ENCODE measurements at regions not wholly inside any gene's neighbourhood (a gene's known extent, or its start where the extent isn't known, plus 50 kb on each side); places are given as distances from the start of the nearest gene placed in this dataset.

DNA sequence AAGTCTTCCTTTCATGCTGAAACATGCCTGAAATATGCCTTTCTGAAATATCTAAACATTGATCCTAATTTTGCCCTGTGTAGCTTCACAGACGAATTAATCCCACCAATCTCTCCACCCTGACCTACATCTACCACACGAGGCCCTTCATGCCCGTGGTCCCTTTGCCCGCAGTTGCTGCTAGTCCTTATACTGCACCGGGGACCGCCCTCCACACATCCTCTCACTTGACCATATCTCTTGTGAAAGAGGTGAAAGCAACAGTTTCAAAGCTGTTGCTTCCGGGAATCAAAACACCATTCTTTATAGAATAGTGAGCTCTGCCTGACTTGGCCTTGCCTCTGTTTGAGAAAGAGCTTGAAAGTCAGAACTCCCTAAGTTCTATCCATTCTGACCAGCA, 499.5 kb downstream of the NTRK3 start:
- in situ Hi-C loops (cut with MboI; ENCODE audit: low sequenced_read_pairs in 4 of 4) = no loop called here
- ATAC-seq (no peak), DNase-seq (no peak)
- intact Hi-C loops (cut with DNase I; ENCODE audit: low total_unique reads) = no loop called here
- Histone ChIP-seq H3K9me3 (no peaks in the 10 kb centered on the region), H3K27ac (no peak overlapping the region), H3K36me3 (no peaks in the 10 kb centered on the region), H3K27me3 (no peaks in the 10 kb centered on the region), H3K4me1 (peaks cover 0 to 9% of the 10 kb centered on the region in 2 donors), H3K4me3 (no peak overlapping the region)
- no peak for TF ChIP-seq POLR2A (IDR thresholded peaks at IDR 0.05)

DNA sequence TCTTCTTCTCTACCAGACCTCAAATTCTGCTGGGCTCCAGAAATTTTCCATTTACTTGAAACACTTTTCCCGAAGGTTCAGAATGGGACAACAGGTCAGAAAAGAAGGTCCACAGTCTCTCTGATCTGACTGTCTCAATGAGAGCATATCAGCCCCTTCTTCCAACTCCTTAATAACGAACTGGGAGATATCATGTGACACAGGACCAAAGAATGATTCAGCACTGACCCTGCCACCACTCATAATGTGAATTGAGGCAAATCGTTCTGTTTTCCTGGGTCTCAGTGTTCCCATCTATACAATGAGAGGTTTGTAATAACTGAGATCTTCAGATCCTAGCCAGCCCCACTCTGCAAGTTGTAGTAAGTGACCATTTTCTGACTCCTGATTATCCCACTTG, 500.5 kb downstream of the NTRK3 start:
- Histone ChIP-seq H3K4me3 (no peak overlapping the region), H3K36me3 (no peaks in the 10 kb centered on the region), H3K9me3 (no peaks in the 10 kb centered on the region), H3K4me1 (peaks cover 0 to 9% of the 10 kb centered on the region in 2 donors), H3K27me3 (no peaks in the 10 kb centered on the region), H3K27ac (no peak overlapping the region)
- intact Hi-C loops (cut with DNase I; ENCODE audit: low total_unique reads) = no loop called here
- ATAC-seq = no peak
- DNase-seq = no peak
- TF ChIP-seq POLR2A (IDR thresholded peaks at IDR 0.05) = no peak
- TF ChIP-seq, protein P1, sequence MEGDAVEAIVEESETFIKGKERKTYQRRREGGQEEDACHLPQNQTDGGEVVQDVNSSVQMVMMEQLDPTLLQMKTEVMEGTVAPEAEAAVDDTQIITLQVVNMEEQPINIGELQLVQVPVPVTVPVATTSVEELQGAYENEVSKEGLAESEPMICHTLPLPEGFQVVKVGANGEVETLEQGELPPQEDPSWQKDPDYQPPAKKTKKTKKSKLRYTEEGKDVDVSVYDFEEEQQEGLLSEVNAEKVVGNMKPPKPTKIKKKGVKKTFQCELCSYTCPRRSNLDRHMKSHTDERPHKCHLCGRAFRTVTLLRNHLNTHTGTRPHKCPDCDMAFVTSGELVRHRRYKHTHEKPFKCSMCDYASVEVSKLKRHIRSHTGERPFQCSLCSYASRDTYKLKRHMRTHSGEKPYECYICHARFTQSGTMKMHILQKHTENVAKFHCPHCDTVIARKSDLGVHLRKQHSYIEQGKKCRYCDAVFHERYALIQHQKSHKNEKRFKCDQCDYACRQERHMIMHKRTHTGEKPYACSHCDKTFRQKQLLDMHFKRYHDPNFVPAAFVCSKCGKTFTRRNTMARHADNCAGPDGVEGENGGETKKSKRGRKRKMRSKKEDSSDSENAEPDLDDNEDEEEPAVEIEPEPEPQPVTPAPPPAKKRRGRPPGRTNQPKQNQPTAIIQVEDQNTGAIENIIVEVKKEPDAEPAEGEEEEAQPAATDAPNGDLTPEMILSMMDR (IDR thresholded peaks at IDR 0.05 in 4 of 5, conservative IDR thresholded peaks at IDR 0.05 in 1 of 5) = no peak
- in situ Hi-C loops (cut with MboI; ENCODE audit: low sequenced_read_pairs in 4 of 4) = no loop called here

DNA sequence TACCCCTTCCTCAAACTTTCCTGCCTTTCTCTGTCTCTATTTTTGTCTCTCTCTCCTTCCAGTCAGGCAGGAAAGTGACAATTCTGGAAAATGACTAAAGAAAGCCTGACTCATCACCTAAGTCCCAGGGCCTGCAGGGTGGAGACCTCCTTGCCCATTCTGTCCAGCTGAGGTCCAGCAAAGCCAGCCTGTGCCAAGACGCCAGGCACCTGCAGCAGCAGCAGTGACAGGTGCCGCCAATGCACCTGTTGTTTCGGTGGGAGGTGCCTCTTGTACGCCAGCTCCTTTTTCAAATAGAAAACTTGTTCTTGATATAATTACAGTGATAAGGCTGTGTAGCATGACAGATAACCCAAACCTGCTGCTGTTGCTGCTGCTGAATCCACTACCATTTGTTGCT, 501.3 kb downstream of the NTRK3 start:
- no peaks in the 10 kb centered on the region for H3K9me3 ChIP-seq
- DNase-seq = no peak
- in situ Hi-C loops (cut with MboI; ENCODE audit: low sequenced_read_pairs in 4 of 4) (no loop called here), intact Hi-C loops (cut with DNase I; ENCODE audit: low total_unique reads) (no loop called here)
- H3K36me3 ChIP-seq = no peaks in the 10 kb centered on the region
- ATAC-seq = no peak
- H3K27ac ChIP-seq = no peak overlapping the region
- no peaks in the 10 kb centered on the region for H3K27me3 ChIP-seq
- peaks cover 0 to 9% of the 10 kb centered on the region in 2 donors for H3K4me1 ChIP-seq
- H3K4me3 ChIP-seq = no peak overlapping the region
- TF ChIP-seq POLR2A (IDR thresholded peaks at IDR 0.05) = no peak
- TF ChIP-seq, protein P1 (IDR thresholded peaks at IDR 0.05 in 4 of 5, conservative IDR thresholded peaks at IDR 0.05 in 1 of 5) = no peak

DNA sequence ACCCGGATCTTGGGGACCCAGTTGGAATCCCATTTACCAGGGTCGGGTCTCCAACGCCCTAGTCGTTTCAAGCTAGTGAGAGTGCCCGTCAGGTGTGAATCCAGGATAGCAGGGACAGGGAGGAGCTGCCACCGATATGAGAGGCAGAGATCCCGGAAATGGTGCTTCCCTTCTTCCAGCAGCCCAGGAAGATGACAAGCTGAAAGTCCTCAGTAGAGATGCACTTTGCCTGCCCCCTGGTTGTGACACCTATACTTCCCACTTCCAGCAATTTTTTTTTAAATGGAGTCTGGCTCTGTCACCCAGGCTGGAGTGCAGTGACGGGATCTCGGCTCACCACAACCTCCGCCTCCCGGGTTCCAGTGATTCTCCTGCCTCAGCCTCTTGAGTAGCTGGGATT, 503.0 kb downstream of the NTRK3 start:
- in situ Hi-C loops (cut with MboI; ENCODE audit: low sequenced_read_pairs in 4 of 4) (no loop called here), intact Hi-C loops (cut with DNase I; ENCODE audit: low total_unique reads) (no loop called here)
- ATAC-seq (no peak), DNase-seq (no peak)
- H3K4me1 ChIP-seq = peaks cover 0 to 9% of the 10 kb centered on the region in 2 donors
- TF ChIP-seq, protein P1 (IDR thresholded peaks at IDR 0.05 in 4 of 5, conservative IDR thresholded peaks at IDR 0.05 in 1 of 5) = no peak
- no peak for TF ChIP-seq POLR2A (IDR thresholded peaks at IDR 0.05)
- H3K27me3 ChIP-seq = no peaks in the 10 kb centered on the region
- H3K4me3 ChIP-seq = no peak overlapping the region
- H3K36me3 ChIP-seq = no peaks in the 10 kb centered on the region
- H3K9me3 ChIP-seq = no peaks in the 10 kb centered on the region
- H3K27ac ChIP-seq = no peak overlapping the region

DNA sequence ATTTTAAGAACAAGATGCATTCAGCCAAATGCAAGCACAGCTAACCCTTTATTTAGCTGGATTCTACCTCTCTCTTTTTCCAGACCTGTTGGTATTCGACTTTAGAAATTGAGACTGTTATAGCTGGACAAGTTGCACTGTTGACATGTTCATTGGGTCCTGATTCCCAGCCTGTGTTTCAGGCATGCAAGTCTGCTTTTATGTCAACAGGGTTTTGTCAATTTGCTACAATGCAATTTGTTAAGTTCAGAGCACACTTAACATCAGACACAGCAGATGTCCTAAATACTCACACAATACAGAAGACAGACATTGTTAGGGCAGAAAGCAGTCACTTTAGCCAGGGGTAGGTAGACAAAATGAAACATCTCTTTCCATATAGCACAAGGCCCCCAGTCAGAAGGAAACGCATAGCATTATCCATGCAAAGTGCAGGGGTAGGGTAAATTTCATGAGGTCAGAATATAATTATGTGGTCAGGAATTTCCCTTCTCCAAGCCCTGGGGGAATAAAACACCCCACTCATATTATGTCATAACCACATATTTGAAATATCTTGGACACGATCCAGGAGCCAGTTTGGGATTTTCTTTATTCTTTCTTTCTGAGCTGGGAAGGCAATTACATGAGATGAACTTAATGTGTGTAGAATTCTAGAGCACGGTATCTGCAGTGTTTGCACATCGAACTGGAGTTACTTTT, 504.1 kb downstream of the NTRK3 start:
- DNase-seq = no peak
- in situ Hi-C loops (cut with MboI; ENCODE audit: low sequenced_read_pairs in 4 of 4) (no loop called here), intact Hi-C loops (cut with DNase I; ENCODE audit: low total_unique reads) (no loop called here)
- no peak for TF ChIP-seq POLR2A (IDR thresholded peaks at IDR 0.05)
- TF ChIP-seq, protein P1 (IDR thresholded peaks at IDR 0.05 in 4 of 5, conservative IDR thresholded peaks at IDR 0.05 in 1 of 5) = no peak
- ATAC-seq = no peak
- no peak overlapping the region for H3K27ac ChIP-seq
- H3K36me3 ChIP-seq = no peaks in the 10 kb centered on the region
- H3K27me3 ChIP-seq = no peaks in the 10 kb centered on the region
- H3K4me3 ChIP-seq = no peak overlapping the region
- H3K9me3 ChIP-seq = no peaks in the 10 kb centered on the region
- peaks cover 0 to 9% of the 10 kb centered on the region in 2 donors for H3K4me1 ChIP-seq
